ENCODE measurements at regions not wholly inside any gene's neighbourhood (a gene's known extent, or its start where the extent isn't known, plus 50 kb on each side); places are given as distances from the start of the nearest gene placed in this dataset.

DNA sequence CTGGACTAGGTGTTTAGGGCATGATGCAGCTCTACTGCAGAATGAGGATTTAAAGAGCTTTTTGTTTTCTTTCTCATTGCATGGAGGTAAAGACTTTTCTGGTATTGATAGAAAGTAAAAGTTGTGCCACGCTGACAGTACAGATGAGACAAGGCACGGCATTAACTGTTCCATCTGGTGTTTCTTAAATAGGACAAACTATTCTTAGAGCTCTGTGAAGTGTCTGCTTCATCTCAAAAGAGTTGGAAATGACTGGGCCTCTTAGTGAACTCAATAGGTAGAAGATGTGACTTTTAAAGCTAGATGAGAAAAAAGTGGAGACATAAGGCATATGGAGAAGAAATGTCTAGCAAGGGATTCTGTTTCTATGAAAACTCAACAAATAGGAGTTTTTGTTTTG, 321.8 kb downstream of the RPRM start:
- H3K4me1 ChIP-seq = peaks cover 0 to 9% (median 7%) of the 10 kb centered on the region in 4 donors
- H3K4me3 ChIP-seq = no peak overlapping the region
- H3K36me3 ChIP-seq = no peaks in the 10 kb centered on the region
- peak overlapping the region in 1 of 4 donors; percentile 32 for H3K27ac ChIP-seq (replicated peaks in 1 of 4)
- no peaks in the 10 kb centered on the region for H3K27me3 ChIP-seq
- no peaks in the 10 kb centered on the region for H3K9me3 ChIP-seq
- WGBS = 14% methylated on average over 2 of the region's 2 CpGs
- TF ChIP-seq, protein P1, sequence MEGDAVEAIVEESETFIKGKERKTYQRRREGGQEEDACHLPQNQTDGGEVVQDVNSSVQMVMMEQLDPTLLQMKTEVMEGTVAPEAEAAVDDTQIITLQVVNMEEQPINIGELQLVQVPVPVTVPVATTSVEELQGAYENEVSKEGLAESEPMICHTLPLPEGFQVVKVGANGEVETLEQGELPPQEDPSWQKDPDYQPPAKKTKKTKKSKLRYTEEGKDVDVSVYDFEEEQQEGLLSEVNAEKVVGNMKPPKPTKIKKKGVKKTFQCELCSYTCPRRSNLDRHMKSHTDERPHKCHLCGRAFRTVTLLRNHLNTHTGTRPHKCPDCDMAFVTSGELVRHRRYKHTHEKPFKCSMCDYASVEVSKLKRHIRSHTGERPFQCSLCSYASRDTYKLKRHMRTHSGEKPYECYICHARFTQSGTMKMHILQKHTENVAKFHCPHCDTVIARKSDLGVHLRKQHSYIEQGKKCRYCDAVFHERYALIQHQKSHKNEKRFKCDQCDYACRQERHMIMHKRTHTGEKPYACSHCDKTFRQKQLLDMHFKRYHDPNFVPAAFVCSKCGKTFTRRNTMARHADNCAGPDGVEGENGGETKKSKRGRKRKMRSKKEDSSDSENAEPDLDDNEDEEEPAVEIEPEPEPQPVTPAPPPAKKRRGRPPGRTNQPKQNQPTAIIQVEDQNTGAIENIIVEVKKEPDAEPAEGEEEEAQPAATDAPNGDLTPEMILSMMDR (IDR thresholded peaks at IDR 0.05) = no peak
- TF ChIP-seq POLR2AphosphoS5 (IDR thresholded peaks at IDR 0.05) (no peak), EP300 (IDR thresholded peaks at IDR 0.05) (no peak), POLR2A (IDR thresholded peaks at IDR 0.05; ENCODE audit: low read depth) (no peak)
- no peak for DNase-seq (ENCODE audit: extremely low spot score)
- intact Hi-C loops (cut with DNase I) = no loop called here

DNA sequence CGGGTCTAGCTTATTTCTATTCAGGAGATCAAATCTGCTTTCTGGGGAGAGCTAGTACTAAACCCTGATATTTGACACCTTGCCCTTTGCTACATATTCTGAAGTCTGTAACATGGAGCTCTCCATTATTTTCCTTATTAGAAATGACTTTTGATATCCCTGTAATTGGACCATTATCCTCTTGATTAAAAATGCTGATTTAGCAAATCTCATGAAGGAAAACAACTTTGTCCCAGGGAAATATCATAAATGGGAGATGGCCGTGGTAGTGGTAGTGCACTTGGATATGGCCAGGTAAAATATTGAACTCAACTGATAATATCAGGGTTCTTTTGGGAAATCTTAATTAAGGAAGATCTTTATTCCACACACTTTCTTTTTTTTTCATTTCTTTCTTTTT, 326.5 kb downstream of the RPRM start:
- Histone ChIP-seq H3K36me3 (no peaks in the 10 kb centered on the region), H3K27ac (replicated peaks in 1 of 4) (no peak overlapping the region), H3K4me1 (peaks cover 0 to 5% (median 4%) of the 10 kb centered on the region in 4 donors), H3K9me3 (no peaks in the 10 kb centered on the region), H3K27me3 (no peaks in the 10 kb centered on the region), H3K4me3 (no peak overlapping the region)
- DNase-seq (ENCODE audit: extremely low spot score) = no peak
- TF ChIP-seq EP300 (IDR thresholded peaks at IDR 0.05) (no peak), POLR2A (IDR thresholded peaks at IDR 0.05; ENCODE audit: low read depth) (no peak)
- WGBS = 93% methylated on average over 2 of the region's 2 CpGs
- intact Hi-C loops (cut with DNase I) = no loop called here

DNA sequence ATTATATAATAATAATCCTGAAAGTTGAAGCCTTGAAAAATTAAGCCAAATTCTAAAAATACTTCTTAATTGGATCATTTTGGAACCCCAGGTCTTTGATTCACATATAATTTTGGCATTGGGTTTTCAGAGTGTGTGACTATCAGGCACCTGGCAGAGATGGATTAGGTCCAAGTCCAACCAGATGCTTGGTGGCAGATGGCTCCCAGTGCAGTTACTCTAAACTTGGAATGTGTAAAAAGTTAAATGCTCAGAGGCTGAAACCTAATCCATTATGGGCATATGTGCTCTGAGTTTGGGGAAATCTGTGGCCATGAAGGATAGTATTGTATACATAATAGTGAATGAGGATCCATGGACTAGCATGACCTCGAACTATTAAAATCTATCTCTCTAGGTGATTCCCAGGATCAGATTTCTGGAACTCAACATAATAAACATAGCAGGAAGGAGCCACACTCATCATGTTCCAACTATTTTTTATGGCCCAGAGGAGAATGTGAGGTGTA, 333.0 kb downstream of the RPRM start:
- 80% methylated on average over 1 of the region's 1 CpG for WGBS
- no peak overlapping the region for H3K27ac ChIP-seq (replicated peaks in 1 of 4)
- H3K36me3 ChIP-seq = no peaks in the 10 kb centered on the region
- no peaks in the 10 kb centered on the region for H3K27me3 ChIP-seq
- intact Hi-C loops (cut with DNase I) = no loop called here
- H3K4me1 ChIP-seq = peaks cover 0 to 13% (median 1%) of the 10 kb centered on the region in 4 donors
- H3K9me3 ChIP-seq = no peaks in the 10 kb centered on the region
- no peak overlapping the region for H3K4me3 ChIP-seq
- TF ChIP-seq POLR2AphosphoS5 (IDR thresholded peaks at IDR 0.05) (no peak), POLR2A (IDR thresholded peaks at IDR 0.05; ENCODE audit: low read depth) (no peak), EP300 (IDR thresholded peaks at IDR 0.05) (no peak)
- TF ChIP-seq, protein P1 (IDR thresholded peaks at IDR 0.05) = no peak
- no peak for DNase-seq (ENCODE audit: extremely low spot score)

DNA sequence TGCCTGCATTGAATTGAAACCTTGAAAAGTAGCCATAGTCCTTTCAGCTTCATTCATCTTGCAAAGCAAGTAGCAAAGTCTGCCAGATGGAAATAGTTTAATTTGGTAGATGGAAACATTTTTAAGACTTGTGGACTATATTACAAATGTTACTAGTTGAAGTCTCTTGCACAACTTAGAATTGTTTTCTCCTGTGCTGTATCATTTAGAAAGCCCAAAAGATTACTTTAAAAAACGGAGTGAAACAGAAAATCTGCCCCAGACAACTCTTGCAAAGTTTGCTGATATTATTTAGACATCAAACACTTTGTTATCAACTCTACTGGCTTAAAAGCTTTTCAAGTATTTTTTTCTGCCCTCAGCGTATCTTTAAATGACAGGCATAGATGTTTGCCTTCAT, 335.0 kb downstream of the RPRM start:
- no peaks in the 10 kb centered on the region for H3K9me3 ChIP-seq
- TF ChIP-seq, protein P1 (IDR thresholded peaks at IDR 0.05) = no peak
- TF ChIP-seq EP300 (IDR thresholded peaks at IDR 0.05) (no peak), POLR2A (IDR thresholded peaks at IDR 0.05; ENCODE audit: low read depth) (no peak), POLR2AphosphoS5 (IDR thresholded peaks at IDR 0.05) (no peak)
- DNase-seq (ENCODE audit: extremely low spot score) = no peak
- WGBS = 40% methylated on average over 2 of the region's 2 CpGs
- no peak overlapping the region for H3K4me3 ChIP-seq
- intact Hi-C loops (cut with DNase I) = no loop called here
- H3K4me1 ChIP-seq = peaks cover 0 to 13% (median 1%) of the 10 kb centered on the region in 4 donors
- no peaks in the 10 kb centered on the region for H3K27me3 ChIP-seq
- H3K36me3 ChIP-seq = no peaks in the 10 kb centered on the region
- no peak overlapping the region for H3K27ac ChIP-seq (replicated peaks in 1 of 4)

DNA sequence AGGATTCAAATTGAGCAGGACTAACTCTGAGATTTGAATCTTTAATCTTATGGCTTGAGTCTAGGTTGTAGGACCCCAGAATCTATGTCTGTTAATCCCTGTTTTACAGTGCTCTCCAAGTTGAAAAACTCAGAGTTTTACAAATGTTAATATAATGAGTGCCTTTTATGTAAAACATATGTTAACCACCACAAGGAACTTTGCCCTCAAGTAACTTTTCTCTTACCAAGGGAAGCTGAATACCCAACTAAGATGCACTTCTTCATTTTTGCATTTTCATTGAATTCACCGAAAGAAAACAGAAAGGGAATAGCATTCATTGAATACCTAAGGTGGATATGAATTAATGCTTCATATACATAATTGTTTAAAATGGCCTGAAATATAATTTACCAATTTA, 338.1 kb downstream of the RPRM start:
- no peak for DNase-seq (ENCODE audit: extremely low spot score)
- Histone ChIP-seq H3K4me3 (no peak overlapping the region), H3K9me3 (no peaks in the 10 kb centered on the region), H3K27me3 (no peaks in the 10 kb centered on the region), H3K36me3 (no peaks in the 10 kb centered on the region), H3K27ac (replicated peaks in 1 of 4) (no peak overlapping the region), H3K4me1 (peaks cover 0 to 13% (median 1%) of the 10 kb centered on the region in 4 donors)
- TF ChIP-seq EP300 (IDR thresholded peaks at IDR 0.05) = no peak
- intact Hi-C loops (cut with DNase I) = no loop called here
- 93% methylated on average over 1 of the region's 1 CpG for WGBS
